Coronary artery (tissue), 2 donors: ENCODE measurements at regions not wholly inside any gene's neighbourhood (a gene's known extent, or its start where the extent isn't known, plus 50 kb on each side); places are given as distances from the start of the nearest gene placed in this dataset.
"Not testable (repeated sequence)": the region's sequence is repeated elsewhere in the genome, so short reads cannot be mapped to it uniquely, and the experiment has no call there.

Source experiments
- DNase-seq: peaks from one replicate; pipeline ENCODE4 v3.0.0-alpha.2; 2017; ENCODE audit warnings: low spot score
- H3K27ac ChIP-seq, 2 donors: fragments of 200-600 bp; sonication (generic); one replicate each; pipeline ENCODE4 v1.5.1; 2016 to 2019
- H3K4me3 ChIP-seq: fragments of 200-600 bp; sonication (generic); 2 replicates; pipeline ENCODE4 v1.5.1; 2016; ENCODE audit warnings: mild to moderate bottlenecking, moderate library complexity
- TF ChIP-seq, protein P1 (sequence below): fragments of 200-600 bp; sonication (generic); IDR thresholded peaks from one replicate; pipeline ENCODE4 v1.5.1; 2019; ENCODE audit warnings: antibody characterized with exemption

GRCh38 chr7:97317575-97317974 lies 200.1 kb downstream of the SDHAF3 start:
- TF ChIP-seq, protein P1, sequence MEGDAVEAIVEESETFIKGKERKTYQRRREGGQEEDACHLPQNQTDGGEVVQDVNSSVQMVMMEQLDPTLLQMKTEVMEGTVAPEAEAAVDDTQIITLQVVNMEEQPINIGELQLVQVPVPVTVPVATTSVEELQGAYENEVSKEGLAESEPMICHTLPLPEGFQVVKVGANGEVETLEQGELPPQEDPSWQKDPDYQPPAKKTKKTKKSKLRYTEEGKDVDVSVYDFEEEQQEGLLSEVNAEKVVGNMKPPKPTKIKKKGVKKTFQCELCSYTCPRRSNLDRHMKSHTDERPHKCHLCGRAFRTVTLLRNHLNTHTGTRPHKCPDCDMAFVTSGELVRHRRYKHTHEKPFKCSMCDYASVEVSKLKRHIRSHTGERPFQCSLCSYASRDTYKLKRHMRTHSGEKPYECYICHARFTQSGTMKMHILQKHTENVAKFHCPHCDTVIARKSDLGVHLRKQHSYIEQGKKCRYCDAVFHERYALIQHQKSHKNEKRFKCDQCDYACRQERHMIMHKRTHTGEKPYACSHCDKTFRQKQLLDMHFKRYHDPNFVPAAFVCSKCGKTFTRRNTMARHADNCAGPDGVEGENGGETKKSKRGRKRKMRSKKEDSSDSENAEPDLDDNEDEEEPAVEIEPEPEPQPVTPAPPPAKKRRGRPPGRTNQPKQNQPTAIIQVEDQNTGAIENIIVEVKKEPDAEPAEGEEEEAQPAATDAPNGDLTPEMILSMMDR = no peak
- no peak overlapping the region for H3K27ac ChIP-seq
- DNase-seq = no peak
- no peak overlapping the region for H3K4me3 ChIP-seq

DNA sequence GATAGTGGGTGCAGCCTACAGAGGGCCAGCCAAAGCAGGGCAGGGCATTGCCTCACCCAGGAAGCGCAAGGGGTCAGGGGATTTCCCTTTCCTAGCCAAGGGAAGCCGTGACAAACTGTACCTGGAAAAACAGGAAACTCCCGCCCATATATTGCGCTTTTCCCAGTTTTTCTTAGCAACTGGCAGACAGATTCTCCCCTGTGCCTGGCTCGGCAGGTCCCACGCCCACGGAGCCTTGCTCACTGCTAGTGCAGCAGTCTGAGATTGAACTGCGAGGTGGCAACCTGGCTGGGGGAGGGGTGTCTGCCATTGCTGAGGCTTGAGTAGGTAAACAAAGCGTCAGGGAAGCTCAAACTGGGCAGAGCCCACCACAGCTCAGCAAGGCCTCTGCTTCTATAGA lies 212.4 kb downstream of the SDHAF3 start:
- not testable (repeated sequence) for H3K27ac ChIP-seq, H3K4me3 ChIP-seq, DNase-seq

DNA sequence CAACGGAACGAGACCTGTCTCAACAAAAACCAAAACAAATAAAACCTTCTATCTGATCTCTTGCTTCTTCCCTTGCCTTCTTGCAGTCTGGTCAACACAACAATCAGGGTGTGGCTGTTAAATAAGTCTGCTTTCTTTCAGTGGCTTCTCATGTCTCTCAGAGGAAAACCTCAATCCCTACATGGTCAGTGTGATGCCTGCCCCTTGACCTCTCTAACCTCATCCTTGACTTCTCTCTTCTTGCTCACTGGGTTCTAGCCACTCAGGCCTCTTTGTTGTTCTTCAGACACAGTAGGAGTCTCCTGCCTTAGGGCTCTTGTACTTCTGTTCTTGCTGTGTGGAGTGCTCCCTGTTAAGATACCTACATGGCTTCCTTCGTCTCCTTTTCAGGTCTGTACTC lies 220.4 kb downstream of the SDHAF3 start:
- H3K4me3 ChIP-seq = no peak overlapping the region
- TF ChIP-seq, protein P1 = no peak
- no peak for DNase-seq
- no peak overlapping the region for H3K27ac ChIP-seq

DNA sequence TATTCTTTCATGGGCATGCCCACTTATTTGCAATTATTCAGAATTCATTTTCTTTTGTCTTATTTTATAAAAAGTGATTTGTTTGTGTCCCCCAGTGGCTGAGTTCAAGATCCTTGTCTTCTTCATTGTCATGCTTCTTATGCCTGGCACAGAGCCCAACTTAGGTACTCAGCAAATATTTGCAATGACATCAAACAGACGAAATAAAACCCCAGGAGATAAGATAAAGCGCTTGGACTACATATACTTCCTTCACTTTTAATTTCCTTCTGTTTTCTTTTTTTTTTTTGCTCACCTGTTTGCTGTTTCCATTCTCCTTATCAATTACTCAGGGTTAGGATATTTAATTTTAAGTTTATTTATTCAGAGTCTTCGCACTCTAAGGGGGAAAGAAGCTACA lies 225.0 kb downstream of the SDHAF3 start:
- no peak overlapping the region for H3K4me3 ChIP-seq
- no peak overlapping the region for H3K27ac ChIP-seq
- DNase-seq = no peak
- TF ChIP-seq, protein P1 = no peak

- no peak overlapping the region for H3K27ac ChIP-seq
- TF ChIP-seq, protein P1 = no peak
- DNase-seq = no peak
- no peak overlapping the region for H3K4me3 ChIP-seq
These were observed 228.9 kb downstream of the SDHAF3 start for GRCh38 chr7:97346349-97346748.

DNA sequence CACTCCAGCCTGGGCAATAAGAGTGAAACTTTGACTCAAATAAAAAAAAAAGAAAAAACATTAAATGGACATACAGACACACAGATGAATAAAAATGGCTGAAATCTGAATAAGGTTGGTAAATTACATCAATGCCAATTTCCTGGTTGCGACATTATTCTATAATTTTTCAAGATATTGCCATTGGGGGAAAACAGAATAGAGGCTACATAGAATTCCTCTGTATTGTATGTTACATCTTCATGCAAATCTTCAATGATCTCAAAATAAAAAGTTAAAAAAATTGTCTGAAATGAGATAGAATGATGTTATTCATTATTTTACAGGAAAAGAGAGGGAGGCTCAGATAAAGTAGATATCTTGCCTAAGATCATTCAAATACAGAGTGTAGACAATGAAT lies 234.0 kb downstream of the SDHAF3 start:
- no peak overlapping the region for H3K4me3 ChIP-seq
- H3K27ac ChIP-seq = no peak overlapping the region
- no peak for DNase-seq
- TF ChIP-seq, protein P1 = no peak

GRCh38 chr7:97357459-97357858 lies 240.0 kb downstream of the SDHAF3 start:
- DNase-seq = no peak
- TF ChIP-seq, protein P1 = no peak
- Histone ChIP-seq H3K4me3 (no peak overlapping the region), H3K27ac (no peak overlapping the region)

GRCh38 chr7:97372882-97373281 lies 255.4 kb downstream of the SDHAF3 start:
- TF ChIP-seq, protein P1 = no peak

More at GRCh38 chr7:97372882-97373281, 255.4 kb downstream of the SDHAF3 start:
- Histone ChIP-seq H3K4me3 (no peak overlapping the region), H3K27ac (no peak overlapping the region)
- no peak for DNase-seq
